ENCODE measurements at regions not wholly inside any gene's neighbourhood (a gene's known extent, or its start where the extent isn't known, plus 50 kb on each side); places are given as distances from the start of the nearest gene placed in this dataset.
"Not testable (repeated sequence)": the region's sequence is repeated elsewhere in the genome, so short reads cannot be mapped to it uniquely, and the experiment has no call there.

- TF ChIP-seq CTCF (IDR thresholded peaks at IDR 0.05 in 8 of 11, conservative IDR thresholded peaks at IDR 0.05 in 3 of 11); POLR2AphosphoS5 (IDR thresholded peaks at IDR 0.05): not testable (repeated sequence)
These were observed 439.1 kb downstream of the SPATA31A7 start for GRCh38 chr9:61628951-61629350.
